DND-41 (cell line): ENCODE measurements at regions not wholly inside any gene's neighbourhood (a gene's known extent, or its start where the extent isn't known, plus 50 kb on each side); places are given as distances from the start of the nearest gene placed in this dataset.

Experiments used
- EZH2 ChIP-seq: IDR thresholded peaks from 3 replicates; pipeline ENCODE4 v1.6.1; 2012; ENCODE audit warnings: borderline replicate concordance, low read depth, mild to moderate bottlenecking, moderate library complexity, low read length, inconsistent platforms; ENCODE audit not compliant: severe bottlenecking
- TF ChIP-seq, protein P1 (sequence below): IDR thresholded peaks from 2 replicates; pipeline ENCODE4 v1.5.1; 2012; ENCODE audit warnings: borderline replicate concordance, low read length, moderate library complexity, mild to moderate bottlenecking; ENCODE audit not compliant: poor library complexity, severe bottlenecking; ENCODE audit errors: extremely low read depth

DNA sequence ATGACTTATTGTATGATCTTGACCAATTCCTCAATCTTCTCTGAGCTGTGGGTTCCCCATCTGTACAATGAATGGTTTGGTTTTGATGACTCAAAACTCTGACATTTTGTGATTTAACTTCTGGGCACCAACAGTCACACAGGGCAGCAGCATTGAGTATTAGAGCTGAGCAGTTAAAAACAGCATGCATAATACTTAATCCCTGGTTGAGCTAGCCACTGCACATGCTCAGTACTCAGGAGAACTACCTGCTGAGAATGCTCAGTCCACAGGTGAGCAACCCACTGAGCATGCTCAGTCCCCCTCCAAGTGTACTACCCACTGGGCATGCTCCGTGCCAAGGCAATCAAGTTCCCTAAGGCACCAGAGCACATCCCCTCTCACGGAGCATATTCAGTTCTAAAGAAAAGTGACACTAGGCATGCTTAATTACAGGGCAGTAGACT lies 68.7 kb downstream of the AIPL1 start:
- TF ChIP-seq, protein P1, sequence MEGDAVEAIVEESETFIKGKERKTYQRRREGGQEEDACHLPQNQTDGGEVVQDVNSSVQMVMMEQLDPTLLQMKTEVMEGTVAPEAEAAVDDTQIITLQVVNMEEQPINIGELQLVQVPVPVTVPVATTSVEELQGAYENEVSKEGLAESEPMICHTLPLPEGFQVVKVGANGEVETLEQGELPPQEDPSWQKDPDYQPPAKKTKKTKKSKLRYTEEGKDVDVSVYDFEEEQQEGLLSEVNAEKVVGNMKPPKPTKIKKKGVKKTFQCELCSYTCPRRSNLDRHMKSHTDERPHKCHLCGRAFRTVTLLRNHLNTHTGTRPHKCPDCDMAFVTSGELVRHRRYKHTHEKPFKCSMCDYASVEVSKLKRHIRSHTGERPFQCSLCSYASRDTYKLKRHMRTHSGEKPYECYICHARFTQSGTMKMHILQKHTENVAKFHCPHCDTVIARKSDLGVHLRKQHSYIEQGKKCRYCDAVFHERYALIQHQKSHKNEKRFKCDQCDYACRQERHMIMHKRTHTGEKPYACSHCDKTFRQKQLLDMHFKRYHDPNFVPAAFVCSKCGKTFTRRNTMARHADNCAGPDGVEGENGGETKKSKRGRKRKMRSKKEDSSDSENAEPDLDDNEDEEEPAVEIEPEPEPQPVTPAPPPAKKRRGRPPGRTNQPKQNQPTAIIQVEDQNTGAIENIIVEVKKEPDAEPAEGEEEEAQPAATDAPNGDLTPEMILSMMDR = no peak
- no peak for TF ChIP-seq EZH2
